SU-DHL-6 (cell line): ENCODE measurements at regions not wholly inside any gene's neighbourhood (a gene's known extent, or its start where the extent isn't known, plus 50 kb on each side); places are given as distances from the start of the nearest gene placed in this dataset.

Experiments used
- H2AFZ ChIP-seq: fragments of 200-600 bp; sonication (generic); 2 replicates; pipeline ENCODE4 v1.6.1; 2014; ENCODE audit warnings: low read depth, mild to moderate bottlenecking, moderate library complexity, mixed read lengths, antibody characterized with exemption, low read length; ENCODE audit not compliant: severe bottlenecking
- H3F3A ChIP-seq: fragments of 200-600 bp; shearing (Covaris generic); 2 replicates; pipeline ENCODE4 v1.6.0; 2016; ENCODE audit warnings: antibody characterized with exemption, mild to moderate bottlenecking; ENCODE audit not compliant: insufficient read depth
- H3K27ac ChIP-seq: fragments of 200-600 bp; sonication (generic); 2 replicates; pipeline ENCODE4 v1.5.1; 2016; ENCODE audit warnings: low read depth, mild to moderate bottlenecking, low read length, moderate library complexity, mixed read lengths
- H3K27me3 ChIP-seq: fragments of 200-600 bp; sonication (generic), shearing (Covaris generic); 2 replicates; pipeline ENCODE4 v1.6.0; 2014; ENCODE audit warnings: mild to moderate bottlenecking, low read length
- H3K36me3 ChIP-seq: fragments of 200-600 bp; sonication (generic); 2 replicates; pipeline ENCODE4 v1.6.1; 2014; ENCODE audit warnings: mild to moderate bottlenecking, low read length, mixed read lengths
- H3K4me2 ChIP-seq: fragments of 300-600, 200-600 bp; shearing (Covaris generic), sonication (generic); 2 replicates; pipeline ENCODE4 v1.6.0; 2014; ENCODE audit warnings: low read length, low read depth, mild to moderate bottlenecking; ENCODE audit not compliant: poor library complexity, severe bottlenecking
- H3K4me3 ChIP-seq: fragments of 200-600 bp; sonication (generic); 2 replicates; pipeline ENCODE4 v1.5.1; 2014; ENCODE audit warnings: antibody characterized with exemption, low read length, mild to moderate bottlenecking, mixed read lengths; ENCODE audit not compliant: insufficient read depth, poor library complexity, severe bottlenecking
- H3K79me2 ChIP-seq: fragments of 200-600 bp; sonication (generic); 2 replicates; pipeline ENCODE4 v1.6.1; 2014; ENCODE audit warnings: mild to moderate bottlenecking, low read length, moderate library complexity; ENCODE audit not compliant: insufficient read depth
- H3K9ac ChIP-seq: fragments of 200-600 bp; sonication (generic); 2 replicates; pipeline ENCODE4 v1.7.0; 2014; ENCODE audit warnings: mild to moderate bottlenecking, low read length
- H3K9me2 ChIP-seq: fragments of 200-600 bp; sonication (generic); replicated peaks from 2 replicates; pipeline ENCODE4 v1.6.1; 2014; ENCODE audit warnings: low read length; ENCODE audit not compliant: insufficient read depth
- H3K9me3 ChIP-seq: fragments of 200-600 bp; sonication (generic); 2 replicates; pipeline ENCODE4 v1.6.1; 2014; ENCODE audit warnings: low read length, mixed read lengths; ENCODE audit not compliant: insufficient read depth
- H4K20me1 ChIP-seq: fragments of 200-600 bp; sonication (generic); 2 replicates; pipeline ENCODE4 v1.6.1; 2014; ENCODE audit warnings: low read depth, mild to moderate bottlenecking, antibody characterized with exemption, low read length, moderate library complexity, mixed read lengths
- EZH2phosphoT487 ChIP-seq: fragments of 200-600 bp; sonication (generic), shearing (Covaris generic); conservative IDR thresholded peaks from 2 replicates; pipeline ENCODE4 v1.6.1; 2018; ENCODE audit warnings: mild to moderate bottlenecking, antibody characterized with exemption, low read length, moderate library complexity, mixed read lengths
- TF ChIP-seq, protein P1 (sequence below): fragments of 200-600 bp; sonication (generic); IDR thresholded peaks from one replicate; pipeline ENCODE4 v1.5.1; 2017; ENCODE audit warnings: antibody characterized with exemption, mild to moderate bottlenecking, low read length, moderate library complexity; ENCODE audit not compliant: insufficient read depth, poor library complexity, severe bottlenecking

- Histone ChIP-seq H3K27ac (no peak overlapping the region), H3K9ac (no peak overlapping the region), H3K9me2 (no peaks in the 10 kb centered on the region), H3K36me3 (no peaks in the 10 kb centered on the region), H3K27me3 (no peaks in the 10 kb centered on the region), H3K79me2 (no peaks in the 10 kb centered on the region), H3K4me2 (no peak overlapping the region), H4K20me1 (no peaks in the 10 kb centered on the region), H2AFZ (no peak overlapping the region), H3F3A (no peaks in the 10 kb centered on the region), H3K4me3 (no peak overlapping the region), H3K9me3 (peaks cover 6% of the 10 kb centered on the region; the same call in 1 of the 2 replicates)
- TF ChIP-seq, protein P1, sequence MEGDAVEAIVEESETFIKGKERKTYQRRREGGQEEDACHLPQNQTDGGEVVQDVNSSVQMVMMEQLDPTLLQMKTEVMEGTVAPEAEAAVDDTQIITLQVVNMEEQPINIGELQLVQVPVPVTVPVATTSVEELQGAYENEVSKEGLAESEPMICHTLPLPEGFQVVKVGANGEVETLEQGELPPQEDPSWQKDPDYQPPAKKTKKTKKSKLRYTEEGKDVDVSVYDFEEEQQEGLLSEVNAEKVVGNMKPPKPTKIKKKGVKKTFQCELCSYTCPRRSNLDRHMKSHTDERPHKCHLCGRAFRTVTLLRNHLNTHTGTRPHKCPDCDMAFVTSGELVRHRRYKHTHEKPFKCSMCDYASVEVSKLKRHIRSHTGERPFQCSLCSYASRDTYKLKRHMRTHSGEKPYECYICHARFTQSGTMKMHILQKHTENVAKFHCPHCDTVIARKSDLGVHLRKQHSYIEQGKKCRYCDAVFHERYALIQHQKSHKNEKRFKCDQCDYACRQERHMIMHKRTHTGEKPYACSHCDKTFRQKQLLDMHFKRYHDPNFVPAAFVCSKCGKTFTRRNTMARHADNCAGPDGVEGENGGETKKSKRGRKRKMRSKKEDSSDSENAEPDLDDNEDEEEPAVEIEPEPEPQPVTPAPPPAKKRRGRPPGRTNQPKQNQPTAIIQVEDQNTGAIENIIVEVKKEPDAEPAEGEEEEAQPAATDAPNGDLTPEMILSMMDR: no peak
- TF ChIP-seq EZH2phosphoT487: no peak
These were observed 74.3 kb upstream of the VANGL1 start for GRCh38 chr1:115567431-115567830.

DNA sequence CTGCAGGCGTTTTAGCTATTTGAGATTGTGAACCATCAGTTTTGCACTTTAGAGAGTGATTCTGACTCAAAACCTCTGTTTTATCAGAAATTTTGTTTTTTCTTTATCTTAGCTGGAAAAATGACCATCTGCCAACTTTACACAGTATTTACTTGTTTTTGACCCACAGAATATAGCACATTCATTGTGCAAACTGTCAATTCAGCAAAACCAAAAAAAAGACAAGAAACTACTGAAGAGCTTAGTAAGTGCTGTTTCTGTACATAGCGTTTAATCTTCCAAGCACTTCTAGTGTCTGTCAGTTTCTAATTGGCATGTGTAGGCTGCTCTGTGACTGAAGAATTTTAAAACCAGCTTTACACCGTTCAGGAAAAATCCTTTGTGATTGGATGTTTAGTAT is 76.0 kb upstream of the VANGL1 start:
- TF ChIP-seq, protein P1: no peak
- TF ChIP-seq EZH2phosphoT487: no peak

DNA sequence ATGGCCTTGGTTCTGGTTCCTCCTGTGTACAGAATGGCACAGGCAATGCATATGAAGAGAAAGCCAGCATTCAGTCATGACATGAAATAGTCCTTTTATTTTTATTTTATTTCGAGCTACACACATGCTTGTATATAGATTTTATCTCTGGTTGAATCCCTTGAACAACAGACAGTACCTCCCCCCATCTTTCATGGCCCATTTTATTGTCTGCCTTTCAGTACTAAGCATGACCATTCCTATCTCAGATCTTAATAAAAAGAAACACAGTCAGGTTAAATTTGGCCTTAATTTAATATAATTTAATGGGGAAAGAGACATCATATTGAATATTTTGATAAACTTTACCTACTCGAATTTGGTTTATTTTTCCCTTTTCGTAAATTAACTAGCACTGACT is 76.4 kb upstream of the VANGL1 start:
- no peaks in the 10 kb centered on the region for H3F3A ChIP-seq
- no peak overlapping the region for H3K9ac ChIP-seq
- no peak overlapping the region for H3K4me3 ChIP-seq
- no peak overlapping the region for H3K27ac ChIP-seq
- no peak overlapping the region for H2AFZ ChIP-seq
- H3K4me2 ChIP-seq: no peak overlapping the region
- no peaks in the 10 kb centered on the region for H3K9me2 ChIP-seq
- H3K27me3 ChIP-seq: no peaks in the 10 kb centered on the region
- no peaks in the 10 kb centered on the region for H3K79me2 ChIP-seq
- H3K9me3 ChIP-seq: peaks cover 6% of the 10 kb centered on the region; the same call in 1 of the 2 replicates
- no peaks in the 10 kb centered on the region for H3K36me3 ChIP-seq
- H4K20me1 ChIP-seq: no peaks in the 10 kb centered on the region
- no peak for TF ChIP-seq EZH2phosphoT487
- TF ChIP-seq, protein P1: no peak

More for the DNA sequence above, 76.0 kb upstream of the VANGL1 start:
- peaks cover 6% of the 10 kb centered on the region; the same call in 1 of the 2 replicates for H3K9me3 ChIP-seq
- H3K4me3 ChIP-seq: no peak overlapping the region
- H2AFZ ChIP-seq: no peak overlapping the region
- H4K20me1 ChIP-seq: no peaks in the 10 kb centered on the region
- H3K79me2 ChIP-seq: no peaks in the 10 kb centered on the region
- no peaks in the 10 kb centered on the region for H3K27me3 ChIP-seq
- no peak overlapping the region for H3K27ac ChIP-seq
- no peak overlapping the region for H3K9ac ChIP-seq
- H3F3A ChIP-seq: no peaks in the 10 kb centered on the region
- no peaks in the 10 kb centered on the region for H3K9me2 ChIP-seq
- H3K4me2 ChIP-seq: no peak overlapping the region
- no peaks in the 10 kb centered on the region for H3K36me3 ChIP-seq
